Nephron progenitor cell (in vitro differentiated cells): ENCODE measurements at regions not wholly inside any gene's neighbourhood (a gene's known extent, or its start where the extent isn't known, plus 50 kb on each side); places are given as distances from the start of the nearest gene placed in this dataset.

Experiments
- DNase-seq: peaks from one replicate; pipeline ENCODE4 v3.0.0; 2021
- H3K27ac Mint-ChIP-seq: 2 replicates; pipeline ENCODE4 v1.8.0; 2021; ENCODE audit warnings: mild to moderate bottlenecking, moderate library complexity, mixed read lengths
- H3K27me3 Mint-ChIP-seq: 2 replicates; pipeline ENCODE4 v1.8.0; 2021; ENCODE audit warnings: mild to moderate bottlenecking, low read depth, mixed read lengths; ENCODE audit not compliant: poor library complexity
- H3K36me3 Mint-ChIP-seq: 2 replicates; pipeline ENCODE4 v1.8.0; 2021; ENCODE audit warnings: low read depth, mixed read lengths
- H3K4me1 Mint-ChIP-seq: 2 replicates; pipeline ENCODE4 v1.8.0; 2021; ENCODE audit warnings: mixed read lengths
- H3K4me3 Mint-ChIP-seq: 2 replicates; pipeline ENCODE4 v1.8.0; 2021; ENCODE audit warnings: mild to moderate bottlenecking, moderate library complexity, mixed read lengths
- H3K9me3 Mint-ChIP-seq: 2 replicates; pipeline ENCODE4 v1.8.0; 2021; ENCODE audit warnings: mild to moderate bottlenecking, moderate library complexity, mixed read lengths
- CTCF ChIP-seq: fragments of 200-600 bp; sonication (generic); IDR thresholded peaks from 2 replicates; pipeline ENCODE4 v1.5.0; 2021; ENCODE audit warnings: antibody characterized with exemption

DNA sequence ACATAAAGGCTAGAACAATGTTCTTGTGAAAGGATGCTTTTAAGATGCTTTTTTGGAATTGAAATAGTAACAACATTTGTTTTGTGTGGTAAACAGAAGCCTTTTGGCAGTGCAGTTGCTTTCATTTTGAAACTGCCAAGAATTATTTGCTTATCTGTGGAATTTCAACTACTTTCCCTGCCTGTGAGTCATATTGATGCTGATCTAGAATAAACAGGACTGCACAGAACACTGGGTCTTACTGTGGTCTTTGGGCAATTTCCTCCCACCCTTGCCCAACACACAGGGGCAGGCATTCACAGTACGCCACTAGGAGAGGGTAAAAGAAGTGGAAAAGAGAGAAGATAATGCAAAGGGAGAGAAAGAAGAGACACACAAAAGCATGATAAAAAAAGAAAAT lies 483.7 kb downstream of the ELAVL2 start:
- DNase-seq = no peak
- H3K9me3 Mint-ChIP-seq = peaks cover 15% of the 10 kb centered on the region
- no peak overlapping the region for H3K4me3 Mint-ChIP-seq
- H3K36me3 Mint-ChIP-seq = no peaks in the 10 kb centered on the region
- H3K27me3 Mint-ChIP-seq = peaks cover 3% of the 10 kb centered on the region
- no peak overlapping the region for H3K27ac Mint-ChIP-seq
- H3K4me1 Mint-ChIP-seq = no peaks in the 10 kb centered on the region
- TF ChIP-seq CTCF = no peak

GRCh38 chr9:23343226-23343625 lies 482.8 kb downstream of the ELAVL2 start:
- peaks cover 3% of the 10 kb centered on the region for H3K27me3 Mint-ChIP-seq
- DNase-seq = no peak
- no peaks in the 10 kb centered on the region for H3K4me1 Mint-ChIP-seq

GRCh38 chr9:23361096-23361495 lies 464.9 kb downstream of the ELAVL2 start:
- no peak overlapping the region for H3K4me3 Mint-ChIP-seq
- no peak for TF ChIP-seq CTCF
- no peaks in the 10 kb centered on the region for H3K27me3 Mint-ChIP-seq
- H3K36me3 Mint-ChIP-seq = no peaks in the 10 kb centered on the region
- H3K4me1 Mint-ChIP-seq = no peaks in the 10 kb centered on the region
- peaks cover 43% of the 10 kb centered on the region for H3K9me3 Mint-ChIP-seq
- no peak for DNase-seq
- H3K27ac Mint-ChIP-seq = no peak overlapping the region

More at GRCh38 chr9:23343226-23343625, 482.8 kb downstream of the ELAVL2 start:
- no peak overlapping the region for H3K4me3 Mint-ChIP-seq
- peaks cover 15% of the 10 kb centered on the region for H3K9me3 Mint-ChIP-seq
- H3K27ac Mint-ChIP-seq = no peak overlapping the region
- no peaks in the 10 kb centered on the region for H3K36me3 Mint-ChIP-seq
- TF ChIP-seq CTCF = no peak

- H3K4me1 Mint-ChIP-seq = no peaks in the 10 kb centered on the region
- H3K36me3 Mint-ChIP-seq = no peaks in the 10 kb centered on the region
- no peaks in the 10 kb centered on the region for H3K9me3 Mint-ChIP-seq
- no peak overlapping the region for H3K27ac Mint-ChIP-seq
- no peak for TF ChIP-seq CTCF
- DNase-seq = no peak
- H3K4me3 Mint-ChIP-seq = no peak overlapping the region
- H3K27me3 Mint-ChIP-seq = peaks cover 3% of the 10 kb centered on the region
Measured at GRCh38 chr9:23372703-23373102, 453.3 kb downstream of the ELAVL2 start.

DNA sequence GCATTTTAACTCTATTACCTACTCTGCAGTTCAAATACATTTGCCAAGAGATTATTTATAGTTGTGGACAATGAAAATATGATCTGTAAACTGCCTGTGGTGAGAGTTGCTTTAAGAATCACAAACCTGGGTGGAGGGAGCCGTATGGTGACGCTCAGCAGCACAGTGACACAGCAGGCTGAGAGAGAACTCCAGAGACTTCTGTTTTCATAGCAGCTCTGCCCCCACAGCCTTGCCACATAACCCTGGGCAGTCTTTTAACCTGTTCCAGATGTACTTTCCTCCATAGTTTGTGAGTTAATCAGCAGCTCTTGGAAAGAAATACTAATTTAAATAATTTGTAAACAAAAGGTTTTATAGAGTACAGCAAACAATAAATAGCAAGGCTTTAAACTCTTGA lies 450.5 kb downstream of the ELAVL2 start:
- no peak for TF ChIP-seq CTCF
- Mint-ChIP-seq H3K27ac (no peak overlapping the region), H3K36me3 (no peaks in the 10 kb centered on the region), H3K9me3 (no peaks in the 10 kb centered on the region), H3K27me3 (peaks cover 3% of the 10 kb centered on the region), H3K4me3 (no peak overlapping the region), H3K4me1 (no peaks in the 10 kb centered on the region)
- DNase-seq = no peak

- Mint-ChIP-seq H3K4me1 (no peaks in the 10 kb centered on the region), H3K9me3 (peaks cover 5% of the 10 kb centered on the region), H3K27ac (no peak overlapping the region), H3K36me3 (no peaks in the 10 kb centered on the region), H3K27me3 (no peaks in the 10 kb centered on the region), H3K4me3 (no peak overlapping the region)
- no peak for TF ChIP-seq CTCF
- DNase-seq = no peak
Measured at GRCh38 chr9:23379842-23380241, 446.2 kb downstream of the ELAVL2 start.
